GM12878 (cell line): ENCODE measurements at regions not wholly inside any gene's neighbourhood (a gene's known extent, or its start where the extent isn't known, plus 50 kb on each side); places are given as distances from the start of the nearest gene placed in this dataset.

ENCODE experiments used
- ATAC-seq: fragments of 200-7000 bp; cut with Tn5 transposase; 3 replicates; pipeline ENCODE4 v1.9.1; 2020; ENCODE audit warnings: mild to moderate bottlenecking, moderate library complexity
- BruUV-seq: library from RNA; stranded (reverse); fragments of 400-500 nt; replicated peaks from 2 replicates; lab custom pipeline; 2021; lab: Mats Ljungman, UMichigan
- CTCF ChIA-PET: fragments of 300-600 bp; sonication (Branson Sonifier 250); formaldehyde crosslinking; extraction: SDS; loops from one replicate; lab custom pipeline; 2021; ENCODE audit warnings: inconsistent platforms; lab: Yijun Ruan, JAX
- POLR2A ChIA-PET: fragments of 350-600 bp; formaldehyde crosslinking; extraction: SDS; loops from one replicate; lab custom pipeline; 2021; ENCODE audit warnings: inconsistent platforms; lab: Charles Lee
- RAD21 ChIA-PET: fragments of 300-600 bp; sonication (Branson Sonifier 250); formaldehyde crosslinking; loops from one replicate; lab custom pipeline; 2023; ENCODE audit warnings: antibody characterized with exemption; ENCODE audit not compliant: unreplicated experiment; lab: Charles Lee
- SMC1A ChIA-PET: fragments of 300-600 bp; sonication (Branson Sonifier 250); formaldehyde crosslinking; loops from one replicate; lab custom pipeline; 2023; ENCODE audit not compliant: unreplicated experiment, uncharacterized antibody; lab: Charles Lee
- DNase-seq: peaks from one replicate; pipeline ENCODE4 v3.0.0-alpha.2; 2011; ENCODE audit warnings: low read depth, low spot score
- FAIRE-seq: peaks from 3 replicates; lab custom pipeline; 2011; peaks lifted over from hg19 to GRCh38; lab: Jason Lieb, UNC
- H2AFZ ChIP-seq: 2 replicates; pipeline ENCODE4 v1.6.0; 2011; ENCODE audit warnings: low read depth, low read length, control low read depth; ENCODE audit not compliant: control insufficient read depth
- H3K27ac ChIP-seq: 2 replicates; pipeline ENCODE4 v1.5.1; 2011; ENCODE audit warnings: control low read depth; ENCODE audit not compliant: control insufficient read depth, insufficient read depth
- H3K27me3 ChIP-seq, 2 experiments: replicated peaks in 1 of 2; 2 replicates each; pipeline versions ENCODE4 v1.6.0 to v1.6.1; 2011; ENCODE audit warnings: low read length in 1 of 2; ENCODE audit not compliant: control insufficient read depth in 2 of 2, insufficient read depth in 2 of 2
- H3K36me3 ChIP-seq, 2 experiments: 2 replicates each; pipeline ENCODE4 v1.5.1; 2011; ENCODE audit warnings: low read length in 1 of 2; ENCODE audit not compliant: control insufficient read depth in 2 of 2, insufficient read depth in 2 of 2
- H3K4me1 ChIP-seq: 2 replicates; pipeline ENCODE4 v1.6.1; 2011; ENCODE audit warnings: mild to moderate bottlenecking, low read length, moderate library complexity, mixed read lengths; ENCODE audit not compliant: control insufficient read depth, insufficient read depth
- H3K4me2 ChIP-seq: 2 replicates; pipeline ENCODE4 v1.6.0; 2011; ENCODE audit warnings: control low read depth; ENCODE audit not compliant: control insufficient read depth, insufficient read depth
- H3K4me3 ChIP-seq: fragments of 200-600 bp; sonication (generic); 2 replicates; pipeline ENCODE4 v1.5.1; 2016
- H3K79me2 ChIP-seq: 2 replicates; pipeline ENCODE4 v1.6.0; 2011; ENCODE audit warnings: low read length; ENCODE audit not compliant: control insufficient read depth, insufficient read depth
- H3K9ac ChIP-seq: 2 replicates; pipeline ENCODE4 v1.8.0; 2011; ENCODE audit warnings: low read length, control low read depth, mixed read lengths; ENCODE audit not compliant: control insufficient read depth, insufficient read depth
- H3K9me3 ChIP-seq: replicated peaks from 3 replicates; pipeline ENCODE4 v1.5.1; 2011; ENCODE audit warnings: mild to moderate bottlenecking, low read length; ENCODE audit not compliant: control insufficient read depth, insufficient read depth
- H4K20me1 ChIP-seq: 2 replicates; pipeline ENCODE4 v1.6.0; 2011; ENCODE audit not compliant: control insufficient read depth, insufficient read depth
- ATF7 ChIP-seq: fragments of 450-650 bp; IDR thresholded peaks from 2 replicates; pipeline ENCODE4 v1.6.1; 2016; ENCODE audit warnings: low read depth, mild to moderate bottlenecking
- BCL11A ChIP-seq: IDR thresholded peaks from 2 replicates; pipeline ENCODE4 v1.6.1; 2011; ENCODE audit warnings: low read depth, low read length
- BMI1 ChIP-seq: fragments of 450-650 bp; IDR thresholded peaks from 2 replicates; pipeline ENCODE4 v1.6.1; 2016; ENCODE audit warnings: mild to moderate bottlenecking, moderate library complexity, borderline replicate concordance
- BRCA1 ChIP-seq: IDR thresholded peaks from 2 replicates; pipeline ENCODE4 v1.6.1; 2011; ENCODE audit warnings: low read depth, low read length, improper control_type of control experiment
- CEBPB ChIP-seq, 2 experiments: fragments of 150-350 bp in 1 of 2; IDR thresholded peaks; 2 replicates each; pipeline ENCODE4 v1.6.1; 2012 to 2014; ENCODE audit warnings: low read depth in 2 of 2, low read length in 2 of 2, borderline replicate concordance in 1 of 2, inconsistent platforms in 1 of 2
- CHD4 ChIP-seq: fragments of 200-600 bp; sonication (generic); IDR thresholded peaks from 2 replicates; pipeline ENCODE4 v1.6.1; 2016; ENCODE audit warnings: mild to moderate bottlenecking
- ESRRA ChIP-seq: IDR thresholded peaks from 2 replicates; pipeline ENCODE4 v1.6.1; 2012; ENCODE audit warnings: mild to moderate bottlenecking, low read length, improper control_type of control experiment
- HDAC6 ChIP-seq: fragments of 200-600 bp; sonication (generic); IDR thresholded peaks from one replicate; pipeline ENCODE4 v1.8.0; 2017; ENCODE audit warnings: antibody characterized with exemption; ENCODE audit not compliant: unreplicated experiment
- LARP7 ChIP-seq: fragments of 450-650 bp; IDR thresholded peaks from 2 replicates; pipeline ENCODE4 v1.6.1; 2017; ENCODE audit warnings: mild to moderate bottlenecking
- NR2C1 ChIP-seq: fragments of 450-650 bp; IDR thresholded peaks from 2 replicates; pipeline ENCODE4 v1.6.1; 2017; ENCODE audit warnings: antibody characterized with exemption, mild to moderate bottlenecking, moderate library complexity
- SUPT20H ChIP-seq: IDR thresholded peaks from 2 replicates; pipeline ENCODE4 v1.6.1; 2011; ENCODE audit warnings: low read depth, mild to moderate bottlenecking, low read length, moderate library complexity, borderline replicate concordance; ENCODE audit not compliant: control insufficient read depth
- TCF12 ChIP-seq: IDR thresholded peaks from 2 replicates; pipeline ENCODE4 v1.6.1; 2011; ENCODE audit warnings: low read depth, mild to moderate bottlenecking, low read length
- YBX1 ChIP-seq: fragments of 450-650 bp; IDR thresholded peaks from 2 replicates; pipeline ENCODE4 v1.6.1; 2016; ENCODE audit warnings: antibody characterized with exemption
- ZZZ3 ChIP-seq: IDR thresholded peaks from 2 replicates; pipeline ENCODE4 v1.6.1; 2011; ENCODE audit warnings: low read depth; ENCODE audit not compliant: control insufficient read depth, insufficient read length
- in situ Hi-C: fragments of 300-500 bp; cut with MboI; formaldehyde crosslinking; loops from 9 replicates; pipeline ENCODE4 v1.14.3; 2018; ENCODE audit warnings: mixed read lengths
- intact Hi-C: fragments of 100-400 bp; cut with micrococcal nuclease; formaldehyde crosslinking; loops from one replicate; pipeline ENCODE4 v1.14.2; 2022; ENCODE audit not compliant: unreplicated experiment
- TF ChIP-seq, protein P1 (sequence below): fragments of 450-650 bp; IDR thresholded peaks from 2 replicates; pipeline ENCODE4 v1.6.1; 2017; ENCODE audit warnings: antibody characterized with exemption, mild to moderate bottlenecking, moderate library complexity
- TF ChIP-seq, protein P2 (sequence below): IDR thresholded peaks from 2 replicates; pipeline ENCODE4 v1.6.1; 2011; ENCODE audit warnings: low read depth, mild to moderate bottlenecking, low read length, moderate library complexity, borderline replicate concordance; ENCODE audit errors: extremely low read depth
- TF ChIP-seq, protein P3 (sequence below): fragments of 450-650 bp; IDR thresholded peaks from 2 replicates; pipeline ENCODE4 v1.6.1; 2017; ENCODE audit warnings: mild to moderate bottlenecking
- TF ChIP-seq, protein P4 (sequence below): fragments of 450-650 bp; IDR thresholded peaks from 2 replicates; pipeline ENCODE4 v1.6.1; 2017; ENCODE audit warnings: borderline replicate concordance

DNA sequence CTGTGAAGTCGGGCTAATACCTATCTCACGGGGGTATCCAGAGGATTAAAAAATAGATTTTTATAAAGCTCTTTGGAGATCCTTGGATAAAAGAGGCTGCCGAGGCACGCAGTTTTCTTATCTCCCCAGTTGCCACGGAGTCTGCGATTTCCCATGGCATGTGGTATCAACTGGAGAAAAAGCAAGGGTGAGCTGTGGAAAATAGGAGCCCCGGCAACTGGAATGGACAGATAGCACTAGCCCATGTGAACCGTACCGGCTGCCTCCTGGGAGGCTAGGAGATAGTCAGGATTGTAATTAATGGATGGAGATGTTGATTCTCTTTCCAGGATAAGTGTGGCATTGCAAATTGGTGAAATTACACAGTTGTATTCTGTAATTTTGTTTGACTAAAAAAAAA lies 407.6 kb upstream of the KCNH7 start (continued):
- TF ChIP-seq, protein P1, sequence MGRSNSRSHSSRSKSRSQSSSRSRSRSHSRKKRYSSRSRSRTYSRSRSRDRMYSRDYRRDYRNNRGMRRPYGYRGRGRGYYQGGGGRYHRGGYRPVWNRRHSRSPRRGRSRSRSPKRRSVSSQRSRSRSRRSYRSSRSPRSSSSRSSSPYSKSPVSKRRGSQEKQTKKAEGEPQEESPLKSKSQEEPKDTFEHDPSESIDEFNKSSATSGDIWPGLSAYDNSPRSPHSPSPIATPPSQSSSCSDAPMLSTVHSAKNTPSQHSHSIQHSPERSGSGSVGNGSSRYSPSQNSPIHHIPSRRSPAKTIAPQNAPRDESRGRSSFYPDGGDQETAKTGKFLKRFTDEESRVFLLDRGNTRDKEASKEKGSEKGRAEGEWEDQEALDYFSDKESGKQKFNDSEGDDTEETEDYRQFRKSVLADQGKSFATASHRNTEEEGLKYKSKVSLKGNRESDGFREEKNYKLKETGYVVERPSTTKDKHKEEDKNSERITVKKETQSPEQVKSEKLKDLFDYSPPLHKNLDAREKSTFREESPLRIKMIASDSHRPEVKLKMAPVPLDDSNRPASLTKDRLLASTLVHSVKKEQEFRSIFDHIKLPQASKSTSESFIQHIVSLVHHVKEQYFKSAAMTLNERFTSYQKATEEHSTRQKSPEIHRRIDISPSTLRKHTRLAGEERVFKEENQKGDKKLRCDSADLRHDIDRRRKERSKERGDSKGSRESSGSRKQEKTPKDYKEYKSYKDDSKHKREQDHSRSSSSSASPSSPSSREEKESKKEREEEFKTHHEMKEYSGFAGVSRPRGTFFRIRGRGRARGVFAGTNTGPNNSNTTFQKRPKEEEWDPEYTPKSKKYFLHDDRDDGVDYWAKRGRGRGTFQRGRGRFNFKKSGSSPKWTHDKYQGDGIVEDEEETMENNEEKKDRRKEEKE: no peak
- TF ChIP-seq SUPT20H: no peak

DNA sequence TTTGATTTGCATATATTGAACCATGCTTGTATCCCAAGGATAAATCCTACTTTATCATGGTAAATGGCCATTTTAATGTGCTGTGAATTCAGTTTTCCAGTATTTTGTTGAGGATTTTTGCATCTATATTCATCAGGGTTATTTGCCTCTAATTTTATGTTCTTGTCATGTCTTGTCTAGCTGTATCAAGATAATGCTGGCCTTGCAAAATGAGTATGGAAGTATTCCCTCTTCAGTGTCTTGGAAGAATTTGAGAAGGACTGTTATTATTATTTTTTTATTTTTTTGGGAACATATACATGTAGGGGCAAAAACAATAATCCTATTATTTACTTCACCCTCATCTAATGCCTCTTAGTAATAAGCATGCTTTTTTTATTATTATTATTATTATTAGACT lies 398.0 kb upstream of the KCNH7 start:
- FAIRE-seq (no peak), ATAC-seq (no peak), DNase-seq (no peak)
- ChIA-PET RAD21 (no interaction called here), SMC1A (no interaction called here), POLR2A (no interaction called here), CTCF (no interaction called here)
- intact Hi-C loops: no loop called here
- Histone ChIP-seq H3K36me3 (no peaks in the 10 kb centered on the region), H2AFZ (no peak overlapping the region), H3K79me2 (no peaks in the 10 kb centered on the region), H3K9me3 (no peaks in the 10 kb centered on the region), H3K9ac (no peak overlapping the region), H3K27ac (no peak overlapping the region), H3K4me1 (no peaks in the 10 kb centered on the region), H3K4me2 (no peak overlapping the region), H4K20me1 (no peaks in the 10 kb centered on the region), H3K27me3 (no peaks in the 10 kb centered on the region), H3K4me3 (no peak overlapping the region)
- BruUV-seq: no TSS peak
- in situ Hi-C loops: no loop called here
- TF ChIP-seq BCL11A: no peak
- TF ChIP-seq LARP7: no peak
- TF ChIP-seq CHD4: no peak
- no peak for TF ChIP-seq ESRRA
- no peak for TF ChIP-seq BRCA1
- TF ChIP-seq, protein P2, sequence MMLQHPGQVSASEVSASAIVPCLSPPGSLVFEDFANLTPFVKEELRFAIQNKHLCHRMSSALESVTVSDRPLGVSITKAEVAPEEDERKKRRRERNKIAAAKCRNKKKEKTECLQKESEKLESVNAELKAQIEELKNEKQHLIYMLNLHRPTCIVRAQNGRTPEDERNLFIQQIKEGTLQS: no peak
- no peak for TF ChIP-seq ATF7
- TF ChIP-seq HDAC6: no peak
- TF ChIP-seq, protein P3, sequence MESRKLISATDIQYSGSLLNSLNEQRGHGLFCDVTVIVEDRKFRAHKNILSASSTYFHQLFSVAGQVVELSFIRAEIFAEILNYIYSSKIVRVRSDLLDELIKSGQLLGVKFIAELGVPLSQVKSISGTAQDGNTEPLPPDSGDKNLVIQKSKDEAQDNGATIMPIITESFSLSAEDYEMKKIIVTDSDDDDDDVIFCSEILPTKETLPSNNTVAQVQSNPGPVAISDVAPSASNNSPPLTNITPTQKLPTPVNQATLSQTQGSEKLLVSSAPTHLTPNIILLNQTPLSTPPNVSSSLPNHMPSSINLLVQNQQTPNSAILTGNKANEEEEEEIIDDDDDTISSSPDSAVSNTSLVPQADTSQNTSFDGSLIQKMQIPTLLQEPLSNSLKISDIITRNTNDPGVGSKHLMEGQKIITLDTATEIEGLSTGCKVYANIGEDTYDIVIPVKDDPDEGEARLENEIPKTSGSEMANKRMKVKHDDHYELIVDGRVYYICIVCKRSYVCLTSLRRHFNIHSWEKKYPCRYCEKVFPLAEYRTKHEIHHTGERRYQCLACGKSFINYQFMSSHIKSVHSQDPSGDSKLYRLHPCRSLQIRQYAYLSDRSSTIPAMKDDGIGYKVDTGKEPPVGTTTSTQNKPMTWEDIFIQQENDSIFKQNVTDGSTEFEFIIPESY: no peak
- TF ChIP-seq YBX1: no peak
- no peak for TF ChIP-seq ZZZ3
- TF ChIP-seq, protein P4, sequence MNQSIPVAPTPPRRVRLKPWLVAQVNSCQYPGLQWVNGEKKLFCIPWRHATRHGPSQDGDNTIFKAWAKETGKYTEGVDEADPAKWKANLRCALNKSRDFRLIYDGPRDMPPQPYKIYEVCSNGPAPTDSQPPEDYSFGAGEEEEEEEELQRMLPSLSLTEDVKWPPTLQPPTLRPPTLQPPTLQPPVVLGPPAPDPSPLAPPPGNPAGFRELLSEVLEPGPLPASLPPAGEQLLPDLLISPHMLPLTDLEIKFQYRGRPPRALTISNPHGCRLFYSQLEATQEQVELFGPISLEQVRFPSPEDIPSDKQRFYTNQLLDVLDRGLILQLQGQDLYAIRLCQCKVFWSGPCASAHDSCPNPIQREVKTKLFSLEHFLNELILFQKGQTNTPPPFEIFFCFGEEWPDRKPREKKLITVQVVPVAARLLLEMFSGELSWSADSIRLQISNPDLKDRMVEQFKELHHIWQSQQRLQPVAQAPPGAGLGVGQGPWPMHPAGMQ: no peak
- TF ChIP-seq TCF12: no peak
- TF ChIP-seq BMI1: no peak
- no peak for TF ChIP-seq NR2C1
- no peak for TF ChIP-seq CEBPB (IDR thresholded peaks at IDR 0.05; ENCODE audit: borderline replicate concordance in 1 of 2, low read depth in 2 of 2, low read length in 2 of 2)
